GM12878 (cell line): ENCODE measurements at regions not wholly inside any gene's neighbourhood (a gene's known extent, or its start where the extent isn't known, plus 50 kb on each side); places are given as distances from the start of the nearest gene placed in this dataset.

Experiments used
- CHD1 ChIP-seq: IDR thresholded peaks from 2 replicates; pipeline ENCODE4 v1.6.1; 2012; ENCODE audit warnings: low read depth, low read length, improper control_type of control experiment
- EZH2 ChIP-seq: IDR thresholded peaks from 2 replicates; pipeline ENCODE4 v1.6.1; 2012; ENCODE audit warnings: low read depth, mild to moderate bottlenecking, control low read depth, inconsistent platforms, low read length, borderline replicate concordance; ENCODE audit not compliant: control insufficient read depth
- HDAC6 ChIP-seq: fragments of 200-600 bp; sonication (generic); IDR thresholded peaks from one replicate; pipeline ENCODE4 v1.8.0; 2017; ENCODE audit warnings: antibody characterized with exemption; ENCODE audit not compliant: unreplicated experiment
- JUNB ChIP-seq: IDR thresholded peaks from 2 replicates; pipeline ENCODE4 v1.6.1; 2016; ENCODE audit warnings: antibody characterized with exemption, mild to moderate bottlenecking
- KDM1A ChIP-seq: fragments of 200-600 bp; sonication (generic); IDR thresholded peaks from 2 replicates; pipeline ENCODE4 v1.6.1; 2016; ENCODE audit warnings: borderline replicate concordance
- POLR2A ChIP-seq: IDR thresholded peaks from 2 replicates; pipeline ENCODE4 v1.6.1; 2011; ENCODE audit warnings: low read depth, mild to moderate bottlenecking, low read length
- SREBF1 ChIP-seq: IDR thresholded peaks from 2 replicates; pipeline ENCODE4 v1.6.1; 2012; ENCODE audit warnings: mild to moderate bottlenecking, low read length
- TF ChIP-seq, protein P1 (sequence below): fragments of 450-650 bp; IDR thresholded peaks from 2 replicates; pipeline ENCODE4 v1.6.1; 2014; ENCODE audit warnings: mild to moderate bottlenecking
- TF ChIP-seq, protein P2 (sequence below): fragments of 450-650 bp; conservative IDR thresholded peaks from 2 replicates; pipeline ENCODE4 v1.6.1; 2017; ENCODE audit warnings: mild to moderate bottlenecking, moderate library complexity
- TF ChIP-seq, protein P3 (sequence below), 3 experiments: IDR thresholded peaks in 2 of 3; conservative IDR thresholded peaks in 1 of 3; 2 replicates each; pipeline ENCODE4 v1.5.1; 2011; ENCODE audit warnings: low read depth in 3 of 3, low read length in 3 of 3, mild to moderate bottlenecking in 3 of 3, control low read depth in 2 of 3, moderate library complexity in 2 of 3, inconsistent platforms in 1 of 3, mixed read lengths in 1 of 3; ENCODE audit not compliant: control insufficient read depth in 2 of 3, insufficient read depth in 1 of 3; ENCODE audit errors: extremely low read depth in 1 of 3

DNA sequence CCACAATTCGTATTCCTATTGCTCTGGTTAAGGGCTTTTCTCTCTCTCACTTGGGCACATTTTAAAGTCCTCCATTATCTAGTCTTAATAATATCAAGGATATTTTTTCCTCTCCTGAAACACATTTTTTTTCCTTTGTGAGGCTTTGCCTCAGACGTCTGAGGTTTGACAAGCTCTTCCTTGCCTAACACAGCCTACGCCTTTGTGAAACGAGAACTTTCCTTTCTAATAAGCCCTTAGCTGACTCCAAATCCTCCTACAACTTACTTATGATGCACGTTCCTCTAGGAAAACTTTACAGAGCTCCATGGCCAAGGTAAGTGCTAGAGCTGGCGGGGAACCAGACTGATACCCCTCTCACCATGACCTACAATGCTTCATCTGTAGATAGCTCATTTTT is 841.5 kb downstream of the SOCS6 start:
- TF ChIP-seq JUNB: no peak
- no peak for TF ChIP-seq POLR2A
- TF ChIP-seq HDAC6: no peak
- TF ChIP-seq, protein P1, sequence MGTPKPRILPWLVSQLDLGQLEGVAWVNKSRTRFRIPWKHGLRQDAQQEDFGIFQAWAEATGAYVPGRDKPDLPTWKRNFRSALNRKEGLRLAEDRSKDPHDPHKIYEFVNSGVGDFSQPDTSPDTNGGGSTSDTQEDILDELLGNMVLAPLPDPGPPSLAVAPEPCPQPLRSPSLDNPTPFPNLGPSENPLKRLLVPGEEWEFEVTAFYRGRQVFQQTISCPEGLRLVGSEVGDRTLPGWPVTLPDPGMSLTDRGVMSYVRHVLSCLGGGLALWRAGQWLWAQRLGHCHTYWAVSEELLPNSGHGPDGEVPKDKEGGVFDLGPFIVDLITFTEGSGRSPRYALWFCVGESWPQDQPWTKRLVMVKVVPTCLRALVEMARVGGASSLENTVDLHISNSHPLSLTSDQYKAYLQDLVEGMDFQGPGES: no peak
- no peak for TF ChIP-seq KDM1A
- TF ChIP-seq, protein P2, sequence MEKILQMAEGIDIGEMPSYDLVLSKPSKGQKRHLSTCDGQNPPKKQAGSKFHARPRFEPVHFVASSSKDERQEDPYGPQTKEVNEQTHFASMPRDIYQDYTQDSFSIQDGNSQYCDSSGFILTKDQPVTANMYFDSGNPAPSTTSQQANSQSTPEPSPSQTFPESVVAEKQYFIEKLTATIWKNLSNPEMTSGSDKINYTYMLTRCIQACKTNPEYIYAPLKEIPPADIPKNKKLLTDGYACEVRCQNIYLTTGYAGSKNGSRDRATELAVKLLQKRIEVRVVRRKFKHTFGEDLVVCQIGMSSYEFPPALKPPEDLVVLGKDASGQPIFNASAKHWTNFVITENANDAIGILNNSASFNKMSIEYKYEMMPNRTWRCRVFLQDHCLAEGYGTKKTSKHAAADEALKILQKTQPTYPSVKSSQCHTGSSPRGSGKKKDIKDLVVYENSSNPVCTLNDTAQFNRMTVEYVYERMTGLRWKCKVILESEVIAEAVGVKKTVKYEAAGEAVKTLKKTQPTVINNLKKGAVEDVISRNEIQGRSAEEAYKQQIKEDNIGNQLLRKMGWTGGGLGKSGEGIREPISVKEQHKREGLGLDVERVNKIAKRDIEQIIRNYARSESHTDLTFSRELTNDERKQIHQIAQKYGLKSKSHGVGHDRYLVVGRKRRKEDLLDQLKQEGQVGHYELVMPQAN: no peak
- TF ChIP-seq CHD1: no peak
- TF ChIP-seq EZH2: no peak
- no peak for TF ChIP-seq SREBF1
- TF ChIP-seq, protein P3, sequence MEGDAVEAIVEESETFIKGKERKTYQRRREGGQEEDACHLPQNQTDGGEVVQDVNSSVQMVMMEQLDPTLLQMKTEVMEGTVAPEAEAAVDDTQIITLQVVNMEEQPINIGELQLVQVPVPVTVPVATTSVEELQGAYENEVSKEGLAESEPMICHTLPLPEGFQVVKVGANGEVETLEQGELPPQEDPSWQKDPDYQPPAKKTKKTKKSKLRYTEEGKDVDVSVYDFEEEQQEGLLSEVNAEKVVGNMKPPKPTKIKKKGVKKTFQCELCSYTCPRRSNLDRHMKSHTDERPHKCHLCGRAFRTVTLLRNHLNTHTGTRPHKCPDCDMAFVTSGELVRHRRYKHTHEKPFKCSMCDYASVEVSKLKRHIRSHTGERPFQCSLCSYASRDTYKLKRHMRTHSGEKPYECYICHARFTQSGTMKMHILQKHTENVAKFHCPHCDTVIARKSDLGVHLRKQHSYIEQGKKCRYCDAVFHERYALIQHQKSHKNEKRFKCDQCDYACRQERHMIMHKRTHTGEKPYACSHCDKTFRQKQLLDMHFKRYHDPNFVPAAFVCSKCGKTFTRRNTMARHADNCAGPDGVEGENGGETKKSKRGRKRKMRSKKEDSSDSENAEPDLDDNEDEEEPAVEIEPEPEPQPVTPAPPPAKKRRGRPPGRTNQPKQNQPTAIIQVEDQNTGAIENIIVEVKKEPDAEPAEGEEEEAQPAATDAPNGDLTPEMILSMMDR (IDR thresholded peaks at IDR 0.05 in 2 of 3, conservative IDR thresholded peaks at IDR 0.05 in 1 of 3; ENCODE audit: control insufficient read depth in 2 of 3, extremely low read depth in 1 of 3, insufficient read depth in 1 of 3, low read depth in 3 of 3, low read length in 3 of 3): no peak
